ENCODE measurements at regions not wholly inside any gene's neighbourhood (a gene's known extent, or its start where the extent isn't known, plus 50 kb on each side); places are given as distances from the start of the nearest gene placed in this dataset.

DNA sequence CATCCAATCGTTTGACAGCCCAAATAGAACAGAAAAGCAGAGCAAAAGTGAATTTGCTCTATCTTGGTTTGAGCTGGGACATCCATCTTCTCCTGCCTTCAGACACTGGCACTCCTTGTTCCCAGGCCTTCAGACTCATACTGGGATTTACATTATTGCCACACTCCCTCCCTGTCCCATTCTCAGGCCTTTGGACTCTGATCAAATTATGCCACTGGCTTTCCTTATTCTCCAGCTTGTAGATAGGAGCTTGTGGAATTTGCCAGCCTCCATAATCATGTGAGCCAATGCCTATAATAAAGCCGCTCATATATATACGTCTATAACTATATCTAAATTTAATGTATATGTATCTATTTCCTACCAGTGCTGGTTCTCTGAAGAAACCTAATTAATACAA, 568.3 kb upstream of the KIRREL3 start:
- TF ChIP-seq, protein P1, sequence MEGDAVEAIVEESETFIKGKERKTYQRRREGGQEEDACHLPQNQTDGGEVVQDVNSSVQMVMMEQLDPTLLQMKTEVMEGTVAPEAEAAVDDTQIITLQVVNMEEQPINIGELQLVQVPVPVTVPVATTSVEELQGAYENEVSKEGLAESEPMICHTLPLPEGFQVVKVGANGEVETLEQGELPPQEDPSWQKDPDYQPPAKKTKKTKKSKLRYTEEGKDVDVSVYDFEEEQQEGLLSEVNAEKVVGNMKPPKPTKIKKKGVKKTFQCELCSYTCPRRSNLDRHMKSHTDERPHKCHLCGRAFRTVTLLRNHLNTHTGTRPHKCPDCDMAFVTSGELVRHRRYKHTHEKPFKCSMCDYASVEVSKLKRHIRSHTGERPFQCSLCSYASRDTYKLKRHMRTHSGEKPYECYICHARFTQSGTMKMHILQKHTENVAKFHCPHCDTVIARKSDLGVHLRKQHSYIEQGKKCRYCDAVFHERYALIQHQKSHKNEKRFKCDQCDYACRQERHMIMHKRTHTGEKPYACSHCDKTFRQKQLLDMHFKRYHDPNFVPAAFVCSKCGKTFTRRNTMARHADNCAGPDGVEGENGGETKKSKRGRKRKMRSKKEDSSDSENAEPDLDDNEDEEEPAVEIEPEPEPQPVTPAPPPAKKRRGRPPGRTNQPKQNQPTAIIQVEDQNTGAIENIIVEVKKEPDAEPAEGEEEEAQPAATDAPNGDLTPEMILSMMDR (IDR thresholded peaks at IDR 0.05) = no peak
- TF ChIP-seq, protein P2, sequence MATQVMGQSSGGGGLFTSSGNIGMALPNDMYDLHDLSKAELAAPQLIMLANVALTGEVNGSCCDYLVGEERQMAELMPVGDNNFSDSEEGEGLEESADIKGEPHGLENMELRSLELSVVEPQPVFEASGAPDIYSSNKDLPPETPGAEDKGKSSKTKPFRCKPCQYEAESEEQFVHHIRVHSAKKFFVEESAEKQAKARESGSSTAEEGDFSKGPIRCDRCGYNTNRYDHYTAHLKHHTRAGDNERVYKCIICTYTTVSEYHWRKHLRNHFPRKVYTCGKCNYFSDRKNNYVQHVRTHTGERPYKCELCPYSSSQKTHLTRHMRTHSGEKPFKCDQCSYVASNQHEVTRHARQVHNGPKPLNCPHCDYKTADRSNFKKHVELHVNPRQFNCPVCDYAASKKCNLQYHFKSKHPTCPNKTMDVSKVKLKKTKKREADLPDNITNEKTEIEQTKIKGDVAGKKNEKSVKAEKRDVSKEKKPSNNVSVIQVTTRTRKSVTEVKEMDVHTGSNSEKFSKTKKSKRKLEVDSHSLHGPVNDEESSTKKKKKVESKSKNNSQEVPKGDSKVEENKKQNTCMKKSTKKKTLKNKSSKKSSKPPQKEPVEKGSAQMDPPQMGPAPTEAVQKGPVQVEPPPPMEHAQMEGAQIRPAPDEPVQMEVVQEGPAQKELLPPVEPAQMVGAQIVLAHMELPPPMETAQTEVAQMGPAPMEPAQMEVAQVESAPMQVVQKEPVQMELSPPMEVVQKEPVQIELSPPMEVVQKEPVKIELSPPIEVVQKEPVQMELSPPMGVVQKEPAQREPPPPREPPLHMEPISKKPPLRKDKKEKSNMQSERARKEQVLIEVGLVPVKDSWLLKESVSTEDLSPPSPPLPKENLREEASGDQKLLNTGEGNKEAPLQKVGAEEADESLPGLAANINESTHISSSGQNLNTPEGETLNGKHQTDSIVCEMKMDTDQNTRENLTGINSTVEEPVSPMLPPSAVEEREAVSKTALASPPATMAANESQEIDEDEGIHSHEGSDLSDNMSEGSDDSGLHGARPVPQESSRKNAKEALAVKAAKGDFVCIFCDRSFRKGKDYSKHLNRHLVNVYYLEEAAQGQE (IDR thresholded peaks at IDR 0.05) = no peak
- TF ChIP-seq POLR2A (IDR thresholded peaks at IDR 0.05; ENCODE audit: low read length) (no peak), RAD21 (conservative IDR thresholded peaks at IDR 0.05 in 1 of 2, IDR thresholded peaks at IDR 0.05 in 1 of 2) (no peak), MAZ (IDR thresholded peaks at IDR 0.05; ENCODE audit: borderline replicate concordance, low read depth, low read length) (no peak), EP300 (IDR thresholded peaks at IDR 0.05) (no peak), JUN (IDR thresholded peaks at IDR 0.05) (no peak), EHMT2 (IDR thresholded peaks at IDR 0.05; ENCODE audit: low read depth) (no peak), ZNF302 (CRISPR knock-in tag; IDR thresholded peaks at IDR 0.05) (no peak)
- TF ChIP-seq, protein P3, sequence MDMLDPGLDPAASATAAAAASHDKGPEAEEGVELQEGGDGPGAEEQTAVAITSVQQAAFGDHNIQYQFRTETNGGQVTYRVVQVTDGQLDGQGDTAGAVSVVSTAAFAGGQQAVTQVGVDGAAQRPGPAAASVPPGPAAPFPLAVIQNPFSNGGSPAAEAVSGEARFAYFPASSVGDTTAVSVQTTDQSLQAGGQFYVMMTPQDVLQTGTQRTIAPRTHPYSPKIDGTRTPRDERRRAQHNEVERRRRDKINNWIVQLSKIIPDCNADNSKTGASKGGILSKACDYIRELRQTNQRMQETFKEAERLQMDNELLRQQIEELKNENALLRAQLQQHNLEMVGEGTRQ (IDR thresholded peaks at IDR 0.05) = no peak
- TF ChIP-seq, protein P4, sequence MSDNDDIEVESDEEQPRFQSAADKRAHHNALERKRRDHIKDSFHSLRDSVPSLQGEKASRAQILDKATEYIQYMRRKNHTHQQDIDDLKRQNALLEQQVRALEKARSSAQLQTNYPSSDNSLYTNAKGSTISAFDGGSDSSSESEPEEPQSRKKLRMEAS (IDR thresholded peaks at IDR 0.05) = no peak
